K562 (cell line): ENCODE measurements at regions not wholly inside any gene's neighbourhood (a gene's known extent, or its start where the extent isn't known, plus 50 kb on each side); places are given as distances from the start of the nearest gene placed in this dataset.

ENCODE experiments used
- ATAC-seq: fragments of 200-7000 bp; cut with Tn5 transposase; 3 replicates; pipeline ENCODE4 v1.9.1; 2020; ENCODE audit warnings: moderate library complexity
- BruUV-seq: library from RNA; stranded (reverse); fragments of 400-500 nt; replicated peaks from 2 replicates; lab custom pipeline; 2021; lab: Mats Ljungman, UMichigan
- CTCF ChIA-PET: fragments of 300-600 bp; formaldehyde crosslinking; extraction: SDS; loops from one replicate; lab custom pipeline; 2021; ENCODE audit warnings: low intra/inter-chr PET ratio; lab: Yijun Ruan, JAX
- POLR2A ChIA-PET: fragments of 300-600, 350-650 bp; sonication (Branson Sonifier 250); formaldehyde crosslinking; extraction: SDS; loops from one replicate; lab custom pipeline; 2021; ENCODE audit warnings: antibody characterized with exemption, inconsistent platforms; lab: Yijun Ruan, JAX
- DNase-seq, 4 experiments: peaks; one replicate each; pipeline versions ENCODE4 v3.0.0 to v3.0.0-alpha.2; 2011 to 2018; ENCODE audit warnings: low spot score in 3 of 4, mixed read lengths in 3 of 4; ENCODE audit errors: extremely low read depth in 1 of 4
- FAIRE-seq: peaks from 2 replicates; lab custom pipeline; 2011; peaks lifted over from hg19 to GRCh38; lab: Jason Lieb, UNC
- H2AFZ ChIP-seq: 2 replicates; pipeline ENCODE4 v1.6.0; 2011; ENCODE audit warnings: low read depth, low read length, control low read depth, inconsistent platforms
- H3K27ac ChIP-seq: fragments of 200-600 bp; 3 replicates; pipeline ENCODE4 v1.8.0; 2011; ENCODE audit warnings: low read depth, mild to moderate bottlenecking, control low read depth, inconsistent platforms, low read length, moderate library complexity, mixed read lengths; ENCODE audit errors: extremely low read depth
- H3K27me3 ChIP-seq, 2 experiments: fragments of 300-600 bp in 1 of 2; 2 replicates in 1 of 2; 3 replicates in 1 of 2; pipeline versions ENCODE4 v1.6.0 to v1.8.0; 2011; ENCODE audit warnings: inconsistent platforms in 2 of 2, low read length in 2 of 2, mild to moderate bottlenecking in 1 of 2, mixed read lengths in 1 of 2, moderate library complexity in 1 of 2; ENCODE audit not compliant: control insufficient read depth in 2 of 2, insufficient read depth in 2 of 2
- H3K36me3 ChIP-seq: fragments of 300-600 bp; 3 replicates; pipeline ENCODE4 v1.8.0; 2011; ENCODE audit warnings: mild to moderate bottlenecking, low read length, inconsistent platforms; ENCODE audit not compliant: control insufficient read depth, insufficient read depth
- H3K4me1 ChIP-seq, 2 experiments: fragments of 200-600 bp in 1 of 2; replicated peaks in 1 of 2; 2 replicates in 1 of 2; 3 replicates in 1 of 2; pipeline versions ENCODE4 v1.5.1 to v1.8.0; 2011; ENCODE audit warnings: inconsistent platforms in 2 of 2, low read length in 2 of 2, mild to moderate bottlenecking in 1 of 2, mixed read lengths in 1 of 2, moderate library complexity in 1 of 2; ENCODE audit not compliant: control insufficient read depth in 2 of 2, insufficient read depth in 2 of 2
- H3K4me2 ChIP-seq: 2 replicates; pipeline ENCODE4 v1.6.1; 2011; ENCODE audit warnings: low read length, control low read depth, inconsistent platforms, mixed read lengths; ENCODE audit not compliant: insufficient read depth
- H3K4me3 ChIP-seq: fragments of 200-600 bp; sonication (generic), shearing (Covaris generic); 2 replicates; pipeline ENCODE4 v1.5.1; 2016; ENCODE audit warnings: control low read depth, inconsistent platforms
- H3K79me2 ChIP-seq: fragments of 200-600 bp; 3 replicates; pipeline ENCODE4 v1.8.0; 2011; ENCODE audit warnings: low read length, inconsistent platforms; ENCODE audit not compliant: control insufficient read depth, insufficient read depth
- H3K9ac ChIP-seq, 2 experiments: 2 replicates each; pipeline versions ENCODE4 v1.6.0 to v1.6.1; 2011; ENCODE audit warnings: low read depth in 2 of 2, low read length in 2 of 2, control low read depth in 1 of 2, inconsistent platforms in 1 of 2, mild to moderate bottlenecking in 1 of 2, mixed read lengths in 1 of 2; ENCODE audit not compliant: insufficient read depth in 1 of 2
- H3K9me1 ChIP-seq: one replicate; pipeline ENCODE4 v1.6.0; 2011; ENCODE audit warnings: inconsistent platforms, mild to moderate bottlenecking, low read length, moderate library complexity; ENCODE audit not compliant: control insufficient read depth, insufficient read depth
- H3K9me3 ChIP-seq: replicated peaks from 2 replicates; pipeline ENCODE4 v1.5.1; 2011; ENCODE audit warnings: low read depth, low read length, inconsistent platforms; ENCODE audit not compliant: control insufficient read depth, insufficient read depth
- H4K20me1 ChIP-seq: replicated peaks from 2 replicates; pipeline ENCODE4 v1.6.1; 2011; ENCODE audit warnings: low read length, inconsistent platforms, mixed read lengths; ENCODE audit not compliant: control insufficient read depth, insufficient read depth
- ATF7 ChIP-seq: fragments of 450-650 bp; IDR thresholded peaks from 2 replicates; pipeline ENCODE4 v1.7.1; 2014; ENCODE audit warnings: mild to moderate bottlenecking, moderate library complexity
- HNRNPH1 ChIP-seq: fragments of 200-400 bp; formaldehyde crosslinking; optimal IDR thresholded peaks from 2 replicates; pipeline ENCODE3; 2017; ENCODE audit warnings: low read depth, mild to moderate bottlenecking, low read length, moderate library complexity
- KAT8 ChIP-seq: fragments of 450-650 bp; IDR thresholded peaks from 2 replicates; pipeline ENCODE4 v1.6.1; 2016; ENCODE audit warnings: low read depth, mild to moderate bottlenecking
- NELFE ChIP-seq: IDR thresholded peaks from 2 replicates; pipeline ENCODE4 v1.6.1; 2011; ENCODE audit warnings: mild to moderate bottlenecking; ENCODE audit not compliant: insufficient read depth, insufficient read length
- NR2C1 ChIP-seq, 2 experiments: fragments of 450-650 bp; IDR thresholded peaks; 2 replicates each; pipeline ENCODE4 v1.6.1; 2017; ENCODE audit warnings: mild to moderate bottlenecking in 2 of 2, antibody characterized with exemption in 1 of 2, inconsistent platforms in 1 of 2, missing compliant biosample characterization in 1 of 2, missing genetic modification characterization in 1 of 2
- RFX5 ChIP-seq: IDR thresholded peaks from 2 replicates; pipeline ENCODE4 v1.6.1; 2011; ENCODE audit warnings: low read depth, mild to moderate bottlenecking, improper control_type of control experiment, low read length
- WGBS: fragments of 100-300 bp; shearing (Covaris generic); methylation state at CpG from one replicate; pipeline ENCODE4 v1.1.6; 2016; ENCODE audit warnings: low coverage, mixed read lengths; ENCODE audit not compliant: insufficient coverage; ENCODE audit errors: missing lambda C conversion rate; 5-methylcytosine and 5-hydroxymethylcytosine counted together
- in situ Hi-C: fragments of 300-500 bp; cut with MboI; formaldehyde crosslinking; loops from 4 replicates; pipeline ENCODE4 v1.15.0; 2018; ENCODE audit warnings: inconsistent platforms, mixed read lengths
- intact Hi-C: fragments of 100-400 bp; cut with micrococcal nuclease; formaldehyde crosslinking; loops from 2 replicates; pipeline ENCODE4 v1.14.2; 2022
- TF ChIP-seq, protein P1 (sequence below): fragments of 450-650 bp; IDR thresholded peaks from one replicate; pipeline ENCODE4 v1.6.1; 2018; ENCODE audit warnings: mild to moderate bottlenecking, moderate library complexity; ENCODE audit not compliant: partially characterized antibody
- TF ChIP-seq, protein P2 (sequence below): sonication (generic); formaldehyde crosslinking; IDR thresholded peaks from 2 replicates; pipeline ENCODE4 v1.8.1; 2023; ENCODE audit warnings: mild to moderate bottlenecking, missing genetic modification reagents

DNA sequence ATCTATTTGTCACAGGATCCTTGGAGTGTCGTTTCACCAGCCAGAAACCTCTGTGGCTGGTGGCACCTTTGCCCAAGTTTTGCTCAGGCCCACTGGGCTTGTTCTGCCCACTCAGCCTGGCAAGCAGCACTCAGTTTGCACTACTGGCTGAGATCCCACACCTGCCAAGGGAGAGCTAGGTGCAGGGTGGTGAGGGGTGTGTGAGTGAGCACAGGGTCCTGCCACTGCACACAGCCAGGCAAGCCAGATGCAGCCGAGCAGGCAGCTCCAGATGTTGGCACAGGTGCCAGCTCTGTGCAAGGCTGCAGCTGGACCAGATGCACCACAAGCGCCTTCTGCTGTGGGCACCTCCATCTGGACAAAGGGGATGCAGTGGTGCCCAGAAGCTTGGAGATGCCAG, 281.7 kb upstream of the UBE2E3 start (continued):
- TF ChIP-seq, protein P1, sequence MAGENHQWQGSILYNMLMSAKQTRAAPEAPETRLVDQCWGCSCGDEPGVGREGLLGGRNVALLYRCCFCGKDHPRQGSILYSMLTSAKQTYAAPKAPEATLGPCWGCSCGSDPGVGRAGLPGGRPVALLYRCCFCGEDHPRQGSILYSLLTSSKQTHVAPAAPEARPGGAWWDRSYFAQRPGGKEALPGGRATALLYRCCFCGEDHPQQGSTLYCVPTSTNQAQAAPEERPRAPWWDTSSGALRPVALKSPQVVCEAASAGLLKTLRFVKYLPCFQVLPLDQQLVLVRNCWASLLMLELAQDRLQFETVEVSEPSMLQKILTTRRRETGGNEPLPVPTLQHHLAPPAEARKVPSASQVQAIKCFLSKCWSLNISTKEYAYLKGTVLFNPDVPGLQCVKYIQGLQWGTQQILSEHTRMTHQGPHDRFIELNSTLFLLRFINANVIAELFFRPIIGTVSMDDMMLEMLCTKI = no peak
- TF ChIP-seq, protein P2, sequence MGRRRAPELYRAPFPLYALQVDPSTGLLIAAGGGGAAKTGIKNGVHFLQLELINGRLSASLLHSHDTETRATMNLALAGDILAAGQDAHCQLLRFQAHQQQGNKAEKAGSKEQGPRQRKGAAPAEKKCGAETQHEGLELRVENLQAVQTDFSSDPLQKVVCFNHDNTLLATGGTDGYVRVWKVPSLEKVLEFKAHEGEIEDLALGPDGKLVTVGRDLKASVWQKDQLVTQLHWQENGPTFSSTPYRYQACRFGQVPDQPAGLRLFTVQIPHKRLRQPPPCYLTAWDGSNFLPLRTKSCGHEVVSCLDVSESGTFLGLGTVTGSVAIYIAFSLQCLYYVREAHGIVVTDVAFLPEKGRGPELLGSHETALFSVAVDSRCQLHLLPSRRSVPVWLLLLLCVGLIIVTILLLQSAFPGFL = no peak
- TF ChIP-seq HNRNPH1 (no peak), NR2C1 (IDR thresholded peaks at IDR 0.05) (no peak), NR2C1 (tag; IDR thresholded peaks at IDR 0.05) (no peak), RFX5 (no peak)

DNA sequence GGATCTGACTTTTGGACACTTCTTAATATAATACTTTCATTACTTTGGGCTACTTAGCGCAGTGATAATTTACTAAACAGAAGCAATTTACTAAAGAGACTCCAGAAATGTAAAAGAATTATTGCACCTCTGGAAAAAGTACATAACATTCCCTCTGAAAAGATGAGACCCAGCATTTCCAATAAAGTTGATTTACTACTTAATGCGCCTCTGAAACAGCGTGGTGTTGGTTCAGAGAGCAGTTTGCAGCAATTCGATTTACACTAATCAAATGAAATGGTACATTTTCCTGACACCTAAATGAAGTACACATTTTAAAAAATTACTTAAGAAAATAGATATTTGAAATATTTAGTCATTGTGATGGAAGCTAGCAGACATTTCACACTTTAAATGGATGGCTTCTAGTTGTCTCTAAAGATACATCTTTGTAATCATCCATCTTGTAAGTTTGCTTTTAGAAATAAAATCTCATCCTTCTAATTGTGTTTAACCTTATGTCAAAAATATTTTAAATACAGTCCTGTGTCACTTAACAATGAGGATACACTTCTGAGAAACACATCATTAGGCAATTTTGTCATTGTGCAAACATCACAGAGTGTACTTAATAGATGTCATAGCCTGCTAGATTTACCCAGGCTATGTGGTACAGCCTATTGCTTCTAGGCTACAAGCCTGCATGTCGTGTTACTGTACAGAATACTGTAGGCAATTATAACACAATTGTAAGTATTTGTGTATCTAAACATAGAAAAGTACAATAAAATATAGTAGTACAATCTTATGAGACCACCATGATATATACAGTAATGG, 284.6 kb upstream of the UBE2E3 start:
- Histone ChIP-seq H3K4me2 (no peak overlapping the region), H2AFZ (no peak overlapping the region), H3K4me1 (peaks cover 0 to 12% of the 10 kb centered on the region in 2 experiments; a peak in 1 of 5 replicates), H3K9ac (no peak overlapping the region), H3K9me1 (no peaks in the 10 kb centered on the region), H3K36me3 (no peaks in the 10 kb centered on the region), H3K27me3 (no peaks in the 10 kb centered on the region), H4K20me1 (no peaks in the 10 kb centered on the region), H3K79me2 (peaks cover 24% of the 10 kb centered on the region)
- DNase-seq (no peak), ATAC-seq (no peak), FAIRE-seq (no peak)
- no TSS peak for BruUV-seq
- CTCF ChIA-PET = no interaction called here
- intact Hi-C loops = no loop called here
- 12% methylated on average over 5 of the region's 5 CpGs for WGBS
- TF ChIP-seq KAT8 (no peak), NELFE (no peak), ATF7 (no peak)
- TF ChIP-seq, all 486 proteins: peak for 0
- POLR2A ChIA-PET = no interaction called here
- H3K4me3 ChIP-seq = no peak overlapping the region
- in situ Hi-C loops = no loop called here
- H3K27ac ChIP-seq = no peak overlapping the region
- no peaks in the 10 kb centered on the region for H3K9me3 ChIP-seq
